Aorta (tissue), 5 donors: ENCODE measurements at regions not wholly inside any gene's neighbourhood (a gene's known extent, or its start where the extent isn't known, plus 50 kb on each side); places are given as distances from the start of the nearest gene placed in this dataset.
A peak's percentile ranks its signal among the peaks of the same experiment; 100 is the strongest.
"Not testable (repeated sequence)": the region's sequence is repeated elsewhere in the genome, so short reads cannot be mapped to it uniquely, and the experiment has no call there.

Experiments
- ATAC-seq: fragments of 200-7000 bp; cut with Tn5 transposase; one replicate; pipeline ENCODE4 v1.9.1; 2022; ENCODE audit warnings: moderate library complexity; ENCODE audit not compliant: low FRiP score
- DNase-seq, 2 donors: peaks; one replicate each; pipeline ENCODE4 v3.0.0-alpha.2; 2020
- H3K27ac ChIP-seq, 2 donors: one replicate each; pipeline ENCODE4 v1.5.1; 2013; ENCODE audit warnings: low read length in 2 of 2, mild to moderate bottlenecking in 2 of 2, moderate library complexity in 2 of 2, control low read depth in 1 of 2, inconsistent platforms in 1 of 2, low read depth in 1 of 2
- H3K27me3 ChIP-seq, 2 donors: one replicate each; pipeline ENCODE4 v1.6.1; 2013; ENCODE audit warnings: control low read depth in 1 of 2, low read length in 1 of 2, mild to moderate bottlenecking in 1 of 2, moderate library complexity in 1 of 2; ENCODE audit not compliant: insufficient read depth in 2 of 2, control insufficient read depth in 1 of 2
- H3K36me3 ChIP-seq, 2 donors: one replicate each; pipeline ENCODE4 v1.6.1; 2013; ENCODE audit warnings: control low read depth in 1 of 2, low read length in 1 of 2, mild to moderate bottlenecking in 1 of 2; ENCODE audit not compliant: insufficient read depth in 2 of 2, control insufficient read depth in 1 of 2
- H3K4me1 ChIP-seq, 2 donors: one replicate each; pipeline ENCODE4 v1.6.1; 2013; ENCODE audit warnings: low read length in 2 of 2, control low read depth in 1 of 2, mild to moderate bottlenecking in 1 of 2, moderate library complexity in 1 of 2; ENCODE audit not compliant: insufficient read depth in 2 of 2, control insufficient read depth in 1 of 2
- H3K4me3 ChIP-seq, 2 donors: one replicate each; pipeline ENCODE4 v1.5.1; 2013; ENCODE audit warnings: low read length in 2 of 2, control low read depth in 1 of 2, mild to moderate bottlenecking in 1 of 2
- H3K9me3 ChIP-seq: one replicate; pipeline ENCODE4 v1.6.1; 2013; ENCODE audit warnings: mild to moderate bottlenecking, low read length; ENCODE audit not compliant: control insufficient read depth
- WGBS, 2 donors: extraction: QIAGEN DNeasy Blood & Tissue Kit; methylation state at CpG; one replicate each; pipeline ENCODE4 v1.1.7; 2013; 5-methylcytosine and 5-hydroxymethylcytosine counted together
- intact Hi-C, 2 donors: fragments of 100-400 bp; cut with DNase I; formaldehyde crosslinking; loops; one replicate each; pipeline versions ENCODE4 v1.14.2 to v1.15.0; 2022
- donor health status: healthy with polysubstance abuse.
- donor health status: Bipolar disorder and iron deficiency.
- donor health status: DM: no; HTN: no; CAD: no.
- donor health status: DM: no; HTN: no; CAD: no.
- donor health status: DM: yes; HTN: yes; CAD: no.

DNA sequence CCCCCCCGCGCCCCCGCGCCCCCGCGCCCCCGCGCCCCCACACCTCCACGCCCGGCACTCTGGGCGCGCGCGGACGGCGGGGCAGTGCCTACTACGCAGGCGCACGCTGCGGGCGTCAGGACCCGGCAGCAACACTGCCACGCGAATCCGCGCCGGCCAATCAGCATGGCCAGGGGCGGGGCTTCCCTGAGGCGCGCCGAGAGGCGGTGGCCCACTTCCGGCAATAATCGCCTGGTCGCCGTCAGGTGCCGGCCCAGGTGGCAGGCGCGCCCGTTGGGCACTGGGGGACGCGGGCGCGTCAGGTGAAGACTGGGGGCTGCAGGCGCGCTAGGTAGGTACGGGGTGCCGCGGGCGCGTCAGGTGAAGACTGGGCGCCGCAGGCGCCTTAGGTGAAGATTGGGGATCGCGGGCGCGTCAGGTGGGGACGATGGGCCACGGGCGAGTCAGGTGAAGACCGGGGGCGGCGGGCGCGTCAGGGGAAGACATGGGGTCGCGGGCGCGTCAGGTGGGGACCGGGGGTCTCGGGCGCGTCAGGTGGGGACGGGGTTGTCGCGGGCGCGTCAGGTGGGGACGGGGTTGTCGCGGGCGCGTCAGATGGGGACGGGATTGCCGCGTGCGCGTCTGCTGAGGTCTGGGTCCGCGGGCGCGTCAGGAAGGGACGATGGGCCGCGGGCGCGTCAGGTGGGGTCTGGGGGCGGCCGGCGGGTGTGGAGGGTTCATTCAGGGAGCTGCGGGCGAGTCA lies 219.1 kb downstream of the RTP5 start:
- no peaks in the 10 kb centered on the region for H3K4me1 ChIP-seq
- H3K27me3 ChIP-seq, result no peaks in the 10 kb centered on the region
- peak overlapping the region; percentile 84 for H3K4me3 ChIP-seq
- DNase-seq (peak; percentile 95 to 97), ATAC-seq (peak; percentile 97)
- intact Hi-C loops, result no loop called here
- no peak overlapping the region for H3K27ac ChIP-seq
- 0 to 1% methylated on average over 64 to 103 of the region's 103 CpGs for WGBS, 2 donors
- no peaks in the 10 kb centered on the region for H3K36me3 ChIP-seq
- H3K9me3 ChIP-seq, result no peaks in the 10 kb centered on the region

DNA sequence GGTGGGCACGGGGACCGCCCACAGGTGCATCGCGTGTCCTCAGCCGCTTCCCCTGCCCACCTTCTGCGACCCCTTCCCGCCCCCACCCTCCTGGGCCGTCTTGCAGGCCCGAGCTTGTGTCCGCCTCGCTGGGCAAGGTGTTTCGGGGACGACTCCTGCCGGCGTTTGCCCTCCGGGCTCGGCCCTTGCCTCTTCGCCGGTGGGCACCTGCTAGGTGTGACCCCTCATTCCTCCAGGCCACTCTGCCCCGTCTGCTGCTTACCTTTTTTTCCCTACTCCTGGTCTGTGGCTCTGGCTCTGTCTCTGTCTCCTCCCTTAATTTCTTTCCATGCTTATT lies 219.7 kb downstream of the RTP5 start:
- H3K9me3 ChIP-seq, intact Hi-C loops, DNase-seq, H3K4me1 ChIP-seq, H3K27ac ChIP-seq, H3K36me3 ChIP-seq, H3K27me3 ChIP-seq: not testable (repeated sequence)
- WGBS, 2 donors, result 1 to 6% methylated on average over 9 to 20 of the region's 20 CpGs
- peak overlapping the region in 1 of 2 donors; percentile 84 for H3K4me3 ChIP-seq
- ATAC-seq, result peak; percentile 26

DNA sequence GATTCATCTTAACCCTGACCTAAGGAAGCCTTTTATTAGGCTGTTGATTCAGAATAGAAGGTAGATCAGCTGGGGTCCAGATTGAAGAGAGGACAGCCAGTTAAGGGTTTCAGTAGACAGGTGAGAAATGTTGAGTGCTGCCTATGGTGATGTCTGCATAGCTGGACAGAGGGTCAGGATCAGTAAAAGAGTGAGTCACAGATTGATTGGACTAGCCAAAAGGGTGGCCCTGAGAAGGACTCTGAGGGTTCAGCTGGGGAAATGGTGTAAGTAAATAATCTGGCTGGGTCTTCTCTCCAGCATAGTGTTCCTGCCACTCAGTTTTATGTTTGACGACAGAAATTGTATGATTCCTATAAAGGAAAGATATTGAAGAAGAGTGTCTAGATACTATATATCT lies 227.7 kb downstream of the RTP5 start:
- H3K4me1 ChIP-seq, H3K36me3 ChIP-seq, ATAC-seq, intact Hi-C loops, DNase-seq, H3K27me3 ChIP-seq, H3K27ac ChIP-seq, H3K9me3 ChIP-seq, H3K4me3 ChIP-seq: not testable (repeated sequence)
- 93 to 100% methylated on average over 1 of the region's 1 CpG for WGBS, 2 donors

DNA sequence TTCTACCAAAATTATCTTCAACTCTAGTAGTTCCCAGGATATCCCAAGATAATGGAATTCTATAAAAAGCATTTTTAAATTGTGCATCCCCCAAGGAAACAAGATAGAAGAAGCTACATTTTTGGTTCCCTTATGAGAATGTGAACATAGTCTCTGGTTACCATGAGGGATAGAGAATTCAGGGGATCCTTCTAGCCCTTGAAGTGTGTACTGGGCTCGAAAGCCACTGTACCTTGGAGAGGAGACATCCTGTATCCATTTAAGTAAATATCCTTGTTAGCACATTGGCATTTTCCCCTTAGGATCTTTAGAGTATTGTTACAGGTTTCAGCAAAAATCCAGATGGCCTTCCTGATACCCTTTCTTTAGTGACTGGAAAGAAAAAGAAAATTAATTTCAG lies 228.5 kb downstream of the RTP5 start:
- H3K27ac ChIP-seq, result no peak overlapping the region
- DNase-seq (no peak), ATAC-seq (no peak)
- H3K27me3 ChIP-seq, result no peaks in the 10 kb centered on the region
- no peaks in the 10 kb centered on the region for H3K9me3 ChIP-seq
- WGBS, 2 donors, result 94 to 100% methylated on average over 1 of the region's 1 CpG
- H3K36me3 ChIP-seq, result peaks cover 0 to 3% of the 10 kb centered on the region in 2 donors
- no peaks in the 10 kb centered on the region for H3K4me1 ChIP-seq
- intact Hi-C loops, result no loop called here
- H3K4me3 ChIP-seq, result no peak overlapping the region

DNA sequence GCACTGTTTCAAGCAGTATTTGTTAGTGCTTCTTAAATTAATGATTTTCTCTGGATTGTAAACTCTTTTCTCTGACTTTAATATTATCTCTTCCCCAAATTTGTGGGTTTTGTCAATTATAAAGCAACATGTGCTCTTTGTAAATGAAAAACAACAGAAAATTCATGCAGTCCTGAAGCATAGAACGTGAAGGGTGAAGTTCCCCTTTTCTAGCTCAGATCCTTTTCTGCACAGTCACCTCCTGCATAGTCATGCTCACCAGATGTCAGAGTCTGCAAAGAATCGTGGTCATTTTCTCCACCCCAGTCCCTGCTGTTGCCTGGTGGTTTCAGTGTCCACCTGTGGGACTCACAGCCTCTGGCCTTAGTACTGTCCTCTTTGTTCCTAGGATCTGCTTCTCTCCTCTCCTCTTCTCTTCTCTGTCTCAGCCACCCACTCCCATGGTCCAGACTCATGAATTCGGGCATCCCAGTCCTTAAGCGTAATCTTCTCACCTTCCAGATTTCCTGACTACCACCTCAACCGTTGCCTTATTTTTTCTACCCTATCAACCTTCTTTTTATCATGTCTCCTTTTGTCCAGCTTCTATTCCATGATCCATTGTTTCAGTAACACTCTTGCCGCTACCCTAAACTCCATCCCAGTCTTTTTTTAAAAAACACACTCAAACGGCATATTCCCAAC lies 229.1 kb downstream of the RTP5 start:
- peaks cover 0 to 5% of the 10 kb centered on the region in 2 donors for H3K36me3 ChIP-seq
- H3K4me1 ChIP-seq, result no peaks in the 10 kb centered on the region
- no peaks in the 10 kb centered on the region for H3K27me3 ChIP-seq
- intact Hi-C loops, result no loop called here
- ATAC-seq, result no peak
- H3K4me3 ChIP-seq, result no peak overlapping the region
- no peak for DNase-seq
- no peaks in the 10 kb centered on the region for H3K9me3 ChIP-seq
- H3K27ac ChIP-seq, result no peak overlapping the region
- 89 to 90% methylated on average over 7 of the region's 7 CpGs for WGBS, 2 donors

DNA sequence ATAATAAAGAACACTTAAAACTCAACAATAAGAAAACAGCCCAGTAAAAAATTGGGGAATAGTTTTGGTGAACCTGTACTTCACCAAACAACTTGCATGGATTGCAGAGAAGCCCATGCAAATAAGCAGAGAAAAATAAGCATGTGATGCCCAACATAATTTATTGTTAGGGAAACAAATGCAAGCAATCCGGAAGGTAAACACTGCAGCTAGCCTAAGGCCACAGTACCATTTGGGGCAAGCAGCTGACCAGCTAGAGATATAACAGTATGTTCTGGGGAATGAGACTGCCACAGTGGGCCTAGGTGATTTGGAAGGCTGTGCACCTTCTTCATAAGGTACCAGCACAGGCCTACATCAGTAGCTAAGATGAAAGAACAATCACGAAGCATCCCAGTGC lies 233.6 kb downstream of the RTP5 start:
- H3K27me3 ChIP-seq, DNase-seq, H3K27ac ChIP-seq, H3K9me3 ChIP-seq, H3K4me3 ChIP-seq, H3K4me1 ChIP-seq, ATAC-seq, intact Hi-C loops, H3K36me3 ChIP-seq: not testable (repeated sequence)
- 90 to 93% methylated on average over 2 of the region's 2 CpGs for WGBS, 2 donors

DNA sequence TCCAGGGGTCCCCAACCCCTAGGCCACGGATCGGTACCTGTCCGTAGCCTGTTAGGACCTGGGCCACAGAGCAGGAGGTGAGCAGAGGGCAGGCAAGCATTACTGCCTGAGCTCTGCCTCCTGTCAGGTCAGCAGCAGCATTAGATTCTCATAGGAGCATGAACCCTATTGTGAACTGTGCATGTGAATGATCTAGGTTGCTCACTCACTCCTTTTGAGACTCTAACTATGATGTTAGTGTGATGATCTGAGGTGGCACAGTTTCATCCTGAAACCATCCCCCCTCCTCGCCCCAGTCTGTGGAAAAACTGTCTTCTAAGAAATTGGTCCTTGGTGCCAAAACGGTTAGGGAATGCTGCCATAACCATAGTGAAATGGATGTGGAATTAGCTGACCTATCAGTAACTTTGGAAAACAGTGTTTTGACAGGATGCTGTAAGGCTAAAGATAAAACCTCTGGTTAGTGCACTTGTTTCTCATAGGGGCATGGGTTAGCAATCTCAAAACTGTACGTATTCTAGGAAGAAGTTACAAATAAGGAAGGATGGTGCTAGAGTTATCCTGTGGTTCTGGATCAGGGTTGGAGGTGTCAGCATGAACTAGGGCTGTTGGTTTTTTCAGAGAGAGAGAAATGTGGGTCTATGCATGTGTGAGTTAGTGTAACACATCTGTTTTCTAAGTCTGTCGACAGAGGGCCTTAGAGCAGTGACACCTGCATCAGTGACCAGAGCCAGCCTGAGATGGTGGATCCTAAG lies 234.8 kb downstream of the RTP5 start:
- H3K4me3 ChIP-seq, H3K36me3 ChIP-seq, DNase-seq, H3K4me1 ChIP-seq, ATAC-seq, H3K9me3 ChIP-seq, H3K27me3 ChIP-seq, H3K27ac ChIP-seq, intact Hi-C loops: not testable (repeated sequence)
- WGBS, 2 donors, result 85 to 90% methylated on average over 7 of the region's 7 CpGs

DNA sequence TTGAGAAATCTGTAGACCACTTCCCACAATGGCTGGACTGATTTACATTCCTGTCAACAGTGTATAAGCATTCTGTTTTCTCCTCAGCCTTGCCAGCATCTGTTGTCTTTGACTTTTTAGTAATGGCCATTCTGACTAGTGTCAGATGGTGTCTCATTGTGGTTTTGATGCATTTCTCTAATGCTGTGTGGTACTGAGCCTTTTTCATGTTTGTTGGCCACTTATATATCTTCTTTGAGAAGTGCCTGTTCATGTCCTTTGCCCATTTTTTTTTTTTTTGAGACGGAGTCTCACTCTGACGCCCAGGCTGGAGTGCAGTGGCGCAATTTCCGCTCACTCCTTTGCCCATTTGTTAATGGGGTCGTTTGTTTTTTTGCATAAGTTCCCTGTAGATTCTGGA lies 237.5 kb downstream of the RTP5 start:
- H3K36me3 ChIP-seq, H3K27ac ChIP-seq, DNase-seq, intact Hi-C loops, H3K9me3 ChIP-seq, H3K4me3 ChIP-seq, H3K4me1 ChIP-seq, H3K27me3 ChIP-seq, ATAC-seq: not testable (repeated sequence)
- 91 to 92% methylated on average over 5 of the region's 5 CpGs for WGBS, 2 donors
